Esophagus squamous epithelium (tissue), 4 donors: ENCODE measurements at regions not wholly inside any gene's neighbourhood (a gene's known extent, or its start where the extent isn't known, plus 50 kb on each side); places are given as distances from the start of the nearest gene placed in this dataset.
"Not testable (repeated sequence)": the region's sequence is repeated elsewhere in the genome, so short reads cannot be mapped to it uniquely, and the experiment has no call there.

Experiments
- CTCF ChIP-seq, 6 experiments: fragments of 450-650 bp in 4 of 6; fragments of 200-600 bp in 2 of 6; sonication (generic) in 2 of 6; IDR thresholded peaks; one replicate each; pipeline ENCODE4 v1.5.1; 2016 to 2019; ENCODE audit warnings: antibody characterized with exemption in 6 of 6, mild to moderate bottlenecking in 4 of 6, moderate library complexity in 4 of 6
- POLR2A ChIP-seq, 4 donors: fragments of 450-650 bp; IDR thresholded peaks; one replicate each; pipeline ENCODE4 v1.6.1; 2017; ENCODE audit warnings: antibody characterized with exemption in 4 of 4, mild to moderate bottlenecking in 4 of 4, moderate library complexity in 3 of 4

GRCh38 chr3:89958163-89958562, 850.7 kb downstream of the EPHA3 start:
- not testable (repeated sequence) for TF ChIP-seq CTCF, POLR2A (IDR thresholded peaks at IDR 0.05)
